ENCODE measurements at regions not wholly inside any gene's neighbourhood (a gene's known extent, or its start where the extent isn't known, plus 50 kb on each side); places are given as distances from the start of the nearest gene placed in this dataset.
A peak's percentile ranks its signal among the peaks of the same experiment; 100 is the strongest.

DNA sequence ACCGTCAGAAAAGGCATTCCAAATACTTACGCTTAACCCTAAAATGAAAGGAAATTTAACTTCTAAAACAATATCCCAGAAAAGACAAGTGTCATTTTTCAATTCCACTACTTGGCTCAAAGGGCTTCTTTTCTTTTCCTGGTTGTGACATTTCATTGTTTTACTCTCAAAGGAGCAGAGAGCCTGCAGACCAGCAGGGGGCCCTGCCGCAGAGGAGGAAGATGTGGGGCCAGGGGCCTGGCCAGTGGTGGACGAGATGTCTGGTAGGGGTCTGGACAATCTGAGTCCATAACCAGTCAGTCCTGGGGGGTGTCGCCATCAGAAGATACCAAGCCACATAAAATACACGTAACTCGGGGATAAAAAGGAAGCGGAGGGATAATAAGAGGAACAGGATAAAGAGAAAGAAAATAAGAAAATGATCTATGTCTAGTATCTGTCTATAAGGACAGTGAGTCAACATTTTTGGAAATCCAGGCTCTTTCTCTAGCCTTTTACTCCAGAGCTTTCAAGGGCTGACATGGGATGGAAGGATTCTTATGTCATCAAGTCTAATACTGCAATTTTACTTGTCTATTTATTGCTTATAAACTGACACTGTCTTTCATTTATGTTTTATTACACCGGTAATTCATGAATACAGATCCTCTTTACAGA lies 54.2 kb upstream of the ARHGEF3 start:
- peak; percentile 41 to 44 for DNase-seq (ENCODE audit: low read depth in 2 of 2)
- no peak overlapping the region for H3K4me3 ChIP-seq (replicated peaks in 1 of 2; ENCODE audit: low read depth in 2 of 2, low read length in 2 of 2)
- TF ChIP-seq, protein P1, sequence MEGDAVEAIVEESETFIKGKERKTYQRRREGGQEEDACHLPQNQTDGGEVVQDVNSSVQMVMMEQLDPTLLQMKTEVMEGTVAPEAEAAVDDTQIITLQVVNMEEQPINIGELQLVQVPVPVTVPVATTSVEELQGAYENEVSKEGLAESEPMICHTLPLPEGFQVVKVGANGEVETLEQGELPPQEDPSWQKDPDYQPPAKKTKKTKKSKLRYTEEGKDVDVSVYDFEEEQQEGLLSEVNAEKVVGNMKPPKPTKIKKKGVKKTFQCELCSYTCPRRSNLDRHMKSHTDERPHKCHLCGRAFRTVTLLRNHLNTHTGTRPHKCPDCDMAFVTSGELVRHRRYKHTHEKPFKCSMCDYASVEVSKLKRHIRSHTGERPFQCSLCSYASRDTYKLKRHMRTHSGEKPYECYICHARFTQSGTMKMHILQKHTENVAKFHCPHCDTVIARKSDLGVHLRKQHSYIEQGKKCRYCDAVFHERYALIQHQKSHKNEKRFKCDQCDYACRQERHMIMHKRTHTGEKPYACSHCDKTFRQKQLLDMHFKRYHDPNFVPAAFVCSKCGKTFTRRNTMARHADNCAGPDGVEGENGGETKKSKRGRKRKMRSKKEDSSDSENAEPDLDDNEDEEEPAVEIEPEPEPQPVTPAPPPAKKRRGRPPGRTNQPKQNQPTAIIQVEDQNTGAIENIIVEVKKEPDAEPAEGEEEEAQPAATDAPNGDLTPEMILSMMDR (IDR thresholded peaks at IDR 0.05; ENCODE audit: low read depth, low read length): peak; percentile 80

DNA sequence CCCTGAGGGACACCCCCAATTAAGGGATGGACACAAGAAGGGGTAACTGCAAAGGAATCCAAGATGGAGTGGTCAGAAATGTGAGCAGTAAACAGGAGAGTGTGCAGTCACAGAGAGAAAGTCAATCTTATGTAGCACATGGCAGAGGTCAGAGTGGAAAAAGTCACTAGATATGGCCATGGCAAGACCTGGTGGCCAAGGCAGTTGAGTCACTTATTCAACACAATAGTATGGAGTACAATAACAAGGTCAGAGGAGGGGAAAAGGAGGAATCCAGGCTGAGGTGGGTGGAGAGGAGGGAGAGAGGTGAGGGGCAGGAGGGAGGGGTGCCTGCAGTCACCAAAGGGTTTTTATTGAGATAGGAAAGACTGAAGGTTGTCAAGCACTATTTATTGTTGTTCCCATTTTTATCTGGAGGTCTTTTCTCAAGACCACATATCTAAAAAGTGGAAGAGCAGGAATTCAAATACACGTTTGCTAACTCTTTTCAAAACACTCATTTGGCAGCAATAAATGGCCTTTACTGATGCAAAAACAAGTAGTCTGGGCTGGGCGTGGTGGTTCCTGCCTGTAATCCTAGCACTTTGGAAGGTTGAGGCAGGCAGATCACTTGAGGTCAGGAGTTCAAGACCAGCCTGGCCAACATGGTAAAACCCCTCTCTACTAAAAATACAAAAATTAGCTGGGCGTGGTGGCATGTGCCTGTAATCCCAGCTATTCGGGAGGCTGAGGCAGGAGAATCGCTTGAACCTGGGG lies 53.3 kb upstream of the ARHGEF3 start:
- TF ChIP-seq, protein P1 (IDR thresholded peaks at IDR 0.05; ENCODE audit: low read depth, low read length): no peak
- H3K4me3 ChIP-seq (replicated peaks in 1 of 2; ENCODE audit: low read depth in 2 of 2, low read length in 2 of 2): no peak overlapping the region
- DNase-seq (ENCODE audit: low read depth in 2 of 2): peak in 1 of 2 donors; percentile 16

DNA sequence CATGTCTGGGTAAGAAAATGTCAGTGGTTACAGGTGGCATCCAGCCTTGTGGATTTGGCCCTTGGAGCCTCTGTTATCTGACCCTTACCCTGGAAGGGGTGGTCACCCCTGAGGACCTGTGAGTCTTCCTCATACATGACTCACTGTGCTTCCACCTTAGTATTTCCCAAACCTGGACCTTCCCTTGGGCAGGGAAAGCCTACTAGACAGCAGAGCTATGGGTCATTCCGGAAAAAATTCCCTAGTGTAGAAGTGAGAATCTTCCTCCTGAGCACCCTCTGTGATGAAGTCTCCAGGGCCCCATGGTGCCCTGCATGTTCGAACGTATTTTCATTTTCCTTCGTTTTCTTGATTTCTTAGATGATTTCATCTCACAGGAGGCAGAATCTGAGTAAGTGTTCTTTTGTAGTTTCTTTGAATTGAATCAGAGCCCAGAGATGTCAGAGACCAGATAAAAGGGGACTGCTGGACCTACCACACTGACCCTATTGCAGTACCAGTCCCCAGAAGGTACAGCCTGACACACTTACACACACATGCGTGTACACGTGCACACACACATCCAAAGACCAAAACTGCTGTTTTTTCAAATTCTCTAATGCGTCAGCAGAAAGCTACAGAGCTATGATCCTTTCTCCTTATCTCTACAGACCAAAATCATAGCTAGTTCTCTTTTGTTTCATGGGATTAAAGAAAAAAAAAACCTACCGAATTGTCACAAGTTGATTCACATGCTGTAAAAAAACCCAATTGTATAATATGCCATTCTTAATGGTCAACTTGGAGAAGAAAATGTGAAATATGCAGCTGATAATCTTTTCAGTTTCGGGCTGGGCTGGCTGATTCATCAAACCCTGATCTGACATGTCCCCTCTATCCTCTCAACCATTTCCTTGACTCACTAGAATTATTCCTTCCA lies 50.5 kb upstream of the ARHGEF3 start:
- H3K4me3 ChIP-seq (replicated peaks in 1 of 2; ENCODE audit: low read depth in 2 of 2, low read length in 2 of 2): no peak overlapping the region
- peak; percentile 72 to 73 for DNase-seq (ENCODE audit: low read depth in 2 of 2)
- TF ChIP-seq, protein P1 (IDR thresholded peaks at IDR 0.05; ENCODE audit: low read depth, low read length): no peak

Measured in cardiac fibroblast (primary cell).